SK-N-SH (cell line): ENCODE measurements at regions not wholly inside any gene's neighbourhood (a gene's known extent, or its start where the extent isn't known, plus 50 kb on each side); places are given as distances from the start of the nearest gene placed in this dataset.

ENCODE experiments used
- CTCF ChIA-PET: fragments of 300-600, 350-600 bp; formaldehyde crosslinking; extraction: SDS; loops from one replicate; lab custom pipeline; 2021; lab: Yijun Ruan, JAX
- POLR2A ChIA-PET: fragments of 350-600 bp; sonication (Branson Sonifier 250); formaldehyde crosslinking; extraction: SDS; loops from one replicate; lab custom pipeline; 2020; ENCODE audit warnings: antibody characterized with exemption, inconsistent platforms; lab: Yijun Ruan, JAX
- DNase-seq: peaks from one replicate; pipeline ENCODE4 v3.0.0; 2012
- H2AFZ ChIP-seq: fragments of 200-600 bp; sonication (generic); 2 replicates; pipeline ENCODE4 v1.8.1; 2016; ENCODE audit warnings: antibody characterized with exemption, mild to moderate bottlenecking, low read depth
- H3F3A ChIP-seq: fragments of 200-600 bp; sonication (generic); replicated peaks from 2 replicates; pipeline ENCODE3; 2016; ENCODE audit warnings: antibody characterized with exemption, mild to moderate bottlenecking; ENCODE audit not compliant: insufficient read depth
- H3K27ac ChIP-seq, 2 experiments: fragments of 200-500 bp in 1 of 2; fragments of 200-600 bp in 1 of 2; sonication (Bioruptor generic) in 1 of 2; sonication (generic), shearing (Covaris generic) in 1 of 2; 2 replicates each; pipeline versions ENCODE4 v1.5.1 to v1.6.1; 2014 to 2016; ENCODE audit warnings: low read depth in 2 of 2, inconsistent platforms in 1 of 2, low read length in 1 of 2, mild to moderate bottlenecking in 1 of 2, mixed read lengths in 1 of 2
- H3K27me3 ChIP-seq: fragments of 200-600 bp; sonication (generic), shearing (Covaris generic); 2 replicates; pipeline ENCODE4 v1.6.1; 2016; ENCODE audit warnings: mixed run types; ENCODE audit not compliant: insufficient read depth
- H3K36me3 ChIP-seq, 2 experiments: fragments of 200-500 bp in 1 of 2; fragments of 200-600 bp in 1 of 2; sonication (Bioruptor generic) in 1 of 2; sonication (generic) in 1 of 2; replicated peaks in 1 of 2; 2 replicates each; pipeline versions ENCODE3 to v1.5.1; 2014 to 2016; ENCODE audit warnings: low read length in 1 of 2, mild to moderate bottlenecking in 1 of 2; ENCODE audit not compliant: insufficient read depth in 2 of 2, control insufficient read depth in 1 of 2
- H3K4me1 ChIP-seq, 2 experiments: fragments of 200-500 bp in 1 of 2; fragments of 200-600 bp in 1 of 2; sonication (Bioruptor generic) in 1 of 2; sonication (generic), shearing (Covaris generic) in 1 of 2; 2 replicates each; pipeline versions ENCODE4 v1.5.1 to v1.6.1; 2014 to 2016; ENCODE audit warnings: low read depth in 1 of 2, low read length in 1 of 2, mixed run types in 1 of 2; ENCODE audit not compliant: insufficient read depth in 2 of 2, control insufficient read depth in 1 of 2
- H3K4me2 ChIP-seq: fragments of 200-600 bp; sonication (generic), shearing (Covaris generic); 2 replicates; pipeline ENCODE4 v1.6.1; 2017; ENCODE audit warnings: mixed run types
- H3K4me3 ChIP-seq, 2 experiments: fragments of 200-500 bp in 1 of 2; fragments of 200-600 bp in 1 of 2; sonication (Bioruptor generic) in 1 of 2; sonication (generic), shearing (Covaris generic) in 1 of 2; 2 replicates each; pipeline versions ENCODE4 v1.5.1 to v1.8.1; 2014 to 2016; ENCODE audit warnings: low read depth in 2 of 2, inconsistent platforms in 1 of 2, low read length in 1 of 2, mild to moderate bottlenecking in 1 of 2, mixed read lengths in 1 of 2, moderate library complexity in 1 of 2
- H3K79me2 ChIP-seq: fragments of 200-600 bp; sonication (generic); 2 replicates; pipeline ENCODE4 v1.8.1; 2017; ENCODE audit warnings: mild to moderate bottlenecking; ENCODE audit not compliant: insufficient read depth
- H3K9ac ChIP-seq: fragments of 200-600 bp; sonication (generic); 2 replicates; pipeline ENCODE4 v1.6.1; 2017; ENCODE audit warnings: mixed run types
- H3K9me2 ChIP-seq: fragments of 200-600 bp; sonication (generic); 2 replicates; pipeline ENCODE4 v1.6.1; 2017; ENCODE audit warnings: mixed run types
- H3K9me3 ChIP-seq: fragments of 200-600 bp; sonication (generic); 2 replicates; pipeline ENCODE4 v1.6.1; 2017; ENCODE audit warnings: mixed run types, mild to moderate bottlenecking, moderate library complexity
- H4K20me1 ChIP-seq: fragments of 200-600 bp; sonication (generic); 2 replicates; pipeline ENCODE4 v1.6.1; 2017; ENCODE audit warnings: mild to moderate bottlenecking, mixed run types; ENCODE audit not compliant: insufficient read depth
- EZH2phosphoT487 ChIP-seq: fragments of 200-600 bp; sonication (generic); IDR thresholded peaks from 2 replicates; pipeline ENCODE4 v1.6.1; 2017; ENCODE audit warnings: low read depth, mixed run types, mild to moderate bottlenecking, antibody characterized with exemption, moderate library complexity, borderline replicate concordance
- FOSL2 ChIP-seq: IDR thresholded peaks from 2 replicates; pipeline ENCODE4 v1.4.0; 2012; ENCODE audit warnings: low read depth, mild to moderate bottlenecking, moderate library complexity, borderline replicate concordance
- GATA2 ChIP-seq: sonication (generic); formaldehyde crosslinking; IDR thresholded peaks from 2 replicates; pipeline ENCODE4 v1.5.0; 2020; ENCODE audit warnings: mild to moderate bottlenecking, missing genetic modification reagents
- IRF3 ChIP-seq: fragments of 150-350 bp; IDR thresholded peaks from 2 replicates; pipeline ENCODE4 v1.6.1; 2016; ENCODE audit warnings: mild to moderate bottlenecking, low read depth, low read length
- JUND ChIP-seq: IDR thresholded peaks from 2 replicates; pipeline ENCODE4 v1.4.0; 2012
- MXI1 ChIP-seq: IDR thresholded peaks from 2 replicates; pipeline ENCODE4 v1.6.1; 2012; ENCODE audit warnings: mild to moderate bottlenecking, low read depth, low read length, improper control_type of control experiment
- NFIC ChIP-seq: IDR thresholded peaks from 2 replicates; pipeline ENCODE4 v1.4.0; 2012; ENCODE audit warnings: borderline replicate concordance
- NRF1 ChIP-seq: IDR thresholded peaks from 2 replicates; pipeline ENCODE4 v1.6.1; 2012; ENCODE audit warnings: low read depth, mild to moderate bottlenecking, low read length
- PBX3 ChIP-seq: IDR thresholded peaks from 2 replicates; pipeline ENCODE4; 2012
- RXRA ChIP-seq: IDR thresholded peaks from 2 replicates; pipeline ENCODE4 v1.4.0; 2012; ENCODE audit warnings: low read depth, mild to moderate bottlenecking, borderline replicate concordance
- SMC3 ChIP-seq: IDR thresholded peaks from 2 replicates; pipeline ENCODE4 v1.6.1; 2012; ENCODE audit warnings: low read depth, low read length, improper control_type of control experiment
- TAF1 ChIP-seq: IDR thresholded peaks from 2 replicates; pipeline ENCODE4 v1.6.1; 2012; ENCODE audit warnings: low read depth, mild to moderate bottlenecking, low read length, moderate library complexity, borderline replicate concordance
- TCF12 ChIP-seq: IDR thresholded peaks from 2 replicates; pipeline ENCODE4 v1.4.0; 2012
- WGBS: methylation state at CpG from one replicate; pipeline ENCODE4 v1.1.6; 2017; ENCODE audit warnings: low lambda C conversion rate; 5-methylcytosine and 5-hydroxymethylcytosine counted together
- TF ChIP-seq, protein P1 (sequence below): IDR thresholded peaks from 2 replicates; pipeline ENCODE4 v1.4.0; 2012; ENCODE audit warnings: low read depth, borderline replicate concordance

DNA sequence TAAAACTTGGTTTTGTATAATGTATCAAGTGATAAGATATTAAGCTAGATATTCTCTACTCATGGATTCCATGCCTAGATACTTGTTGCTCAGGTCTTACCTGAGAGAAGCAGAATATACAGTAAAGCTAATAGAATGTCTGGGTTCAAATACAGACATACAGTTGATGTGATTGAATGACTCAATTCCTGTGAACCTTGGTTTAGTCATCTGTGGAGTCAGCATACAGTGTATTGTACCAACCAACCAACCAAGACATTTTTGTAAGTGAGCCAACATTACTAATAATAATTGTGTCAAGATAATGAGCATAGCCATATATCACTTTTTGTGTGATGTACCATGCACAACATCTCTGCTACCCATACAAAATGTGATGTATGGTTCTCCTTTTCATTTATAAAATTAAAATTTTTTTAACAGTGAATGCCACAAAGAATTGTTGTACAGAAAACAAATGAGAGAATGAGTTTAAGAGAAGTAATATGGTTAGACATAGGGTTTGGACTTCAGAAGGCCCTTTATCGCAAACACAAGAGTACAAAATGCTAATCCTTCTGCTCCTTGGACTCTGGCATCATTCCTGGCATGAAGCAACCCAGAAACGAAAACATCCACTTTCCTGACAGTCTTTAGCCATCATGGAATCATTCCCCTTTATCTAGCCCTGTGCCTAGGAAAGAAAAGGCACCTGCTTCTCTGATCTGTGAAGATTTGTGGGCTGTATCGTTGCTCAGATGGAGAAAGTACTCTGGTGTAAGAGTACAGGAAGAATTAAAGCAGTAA lies 977.2 kb upstream of the USP15 start:
- POLR2A ChIA-PET, result no interaction called here
- no peaks in the 10 kb centered on the region for H3F3A ChIP-seq
- H3K9me2 ChIP-seq, result no peaks in the 10 kb centered on the region
- DNase-seq, result no peak
- H3K36me3 ChIP-seq, result no peaks in the 10 kb centered on the region
- no peak overlapping the region for H3K27ac ChIP-seq
- no peak overlapping the region for H3K4me2 ChIP-seq
- no peaks in the 10 kb centered on the region for H3K79me2 ChIP-seq
- CTCF ChIA-PET, result interaction anchor here (0.9 kb wide), 1 partner anchor 364 kb away, joined by 3 read pairs; no protein-coding TSS in a partner anchor
- 0 out of 2 replicates have a peak, but pooled peaks cover 4% of the 10 kb centered on the region for H3K9me3 ChIP-seq
- H3K27me3 ChIP-seq, result no peaks in the 10 kb centered on the region
- no peaks in the 10 kb centered on the region for H4K20me1 ChIP-seq
- no peaks in the 10 kb centered on the region for H3K4me1 ChIP-seq
- WGBS, result 4% methylated on average over 3 of the region's 3 CpGs
- H3K9ac ChIP-seq, result no peak overlapping the region
- TF ChIP-seq RXRA, result no peak
- TF ChIP-seq NRF1, result no peak
- TF ChIP-seq TAF1, result no peak
- no peak for TF ChIP-seq JUND
- no peak for TF ChIP-seq EZH2phosphoT487
- TF ChIP-seq IRF3, result no peak
- no peak for TF ChIP-seq GATA2 (CRISPR knock-in tag)
- no peak overlapping the region for H3K4me3 ChIP-seq
- no peak overlapping the region for H2AFZ ChIP-seq

- H4K20me1 ChIP-seq, result no peaks in the 10 kb centered on the region
- no peak overlapping the region for H3K9ac ChIP-seq
- no peak for DNase-seq
- no peaks in the 10 kb centered on the region for H3K79me2 ChIP-seq
- H3K9me3 ChIP-seq, result no peaks in the 10 kb centered on the region; the same call in 1 of the 2 replicates
- no peaks in the 10 kb centered on the region for H3K27me3 ChIP-seq
- ChIA-PET POLR2A (no interaction called here), CTCF (no interaction called here)
- no peaks in the 10 kb centered on the region for H3K4me1 ChIP-seq
- H3K9me2 ChIP-seq, result no peaks in the 10 kb centered on the region
- H2AFZ ChIP-seq, result no peak overlapping the region
- no peak overlapping the region for H3K4me2 ChIP-seq
- TF ChIP-seq SMC3, result no peak
- TF ChIP-seq FOSL2, result no peak
- no peak for TF ChIP-seq IRF3
- no peak for TF ChIP-seq NFIC
- no peak for TF ChIP-seq GATA2 (CRISPR knock-in tag)
- TF ChIP-seq TCF12, result no peak
- no peak for TF ChIP-seq PBX3
- TF ChIP-seq, protein P1, sequence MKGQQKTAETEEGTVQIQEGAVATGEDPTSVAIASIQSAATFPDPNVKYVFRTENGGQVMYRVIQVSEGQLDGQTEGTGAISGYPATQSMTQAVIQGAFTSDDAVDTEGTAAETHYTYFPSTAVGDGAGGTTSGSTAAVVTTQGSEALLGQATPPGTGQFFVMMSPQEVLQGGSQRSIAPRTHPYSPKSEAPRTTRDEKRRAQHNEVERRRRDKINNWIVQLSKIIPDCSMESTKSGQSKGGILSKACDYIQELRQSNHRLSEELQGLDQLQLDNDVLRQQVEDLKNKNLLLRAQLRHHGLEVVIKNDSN, result no peak
- no peak for TF ChIP-seq MXI1
- no peak overlapping the region for H3K27ac ChIP-seq
- H3F3A ChIP-seq, result no peaks in the 10 kb centered on the region
- no peak overlapping the region for H3K4me3 ChIP-seq
- no peaks in the 10 kb centered on the region for H3K36me3 ChIP-seq
- WGBS, result 1% methylated on average over 2 of the region's 2 CpGs
Observed at GRCh38 chr12:61290473-61290872, 969.7 kb upstream of the USP15 start.
